OCI-LY1 (cell line): ENCODE measurements at regions not wholly inside any gene's neighbourhood (a gene's known extent, or its start where the extent isn't known, plus 50 kb on each side); places are given as distances from the start of the nearest gene placed in this dataset.
"Not testable (repeated sequence)": the region's sequence is repeated elsewhere in the genome, so short reads cannot be mapped to it uniquely, and the experiment has no call there.

Experiments
- H2AFZ ChIP-seq: fragments of 200-600 bp; sonication (generic), shearing (Covaris generic); 2 replicates; pipeline ENCODE4 v1.6.0; 2014; ENCODE audit warnings: antibody characterized with exemption, mild to moderate bottlenecking, low read length
- H3F3A ChIP-seq: fragments of 200-600 bp; sonication (generic), shearing (Covaris generic); 2 replicates; pipeline ENCODE4 v1.6.0; 2014; ENCODE audit warnings: mild to moderate bottlenecking, antibody characterized with exemption, low read length, moderate library complexity; ENCODE audit not compliant: insufficient read depth
- H3K27ac ChIP-seq: fragments of 200-600 bp; sonication (generic); 2 replicates; pipeline ENCODE4 v1.5.1; 2014; ENCODE audit warnings: low read length, mixed run types, mild to moderate bottlenecking, low read depth; ENCODE audit not compliant: poor library complexity, severe bottlenecking
- H3K27me3 ChIP-seq: fragments of 200-600 bp; sonication (generic); 2 replicates; pipeline ENCODE4 v1.6.0; 2014; ENCODE audit warnings: antibody characterized with exemption, mild to moderate bottlenecking, low read length, moderate library complexity; ENCODE audit not compliant: insufficient read depth
- H3K36me3 ChIP-seq: fragments of 200-600 bp; sonication (generic); 2 replicates; pipeline ENCODE4 v1.6.1; 2014; ENCODE audit warnings: mild to moderate bottlenecking, antibody characterized with exemption, low read length, moderate library complexity, mixed read lengths; ENCODE audit not compliant: insufficient read depth
- H3K4me1 ChIP-seq: fragments of 200-600 bp; sonication (generic); 2 replicates; pipeline ENCODE4 v1.5.1; 2014; ENCODE audit warnings: mild to moderate bottlenecking, low read length, moderate library complexity; ENCODE audit not compliant: insufficient read depth, severe bottlenecking
- H3K4me2 ChIP-seq: fragments of 200-600 bp; sonication (generic), shearing (Covaris generic); 2 replicates; pipeline ENCODE4 v1.6.1; 2014; ENCODE audit warnings: low read length
- H3K4me3 ChIP-seq: fragments of 200-600 bp; sonication (generic); 2 replicates; pipeline ENCODE4 v1.5.1; 2014; ENCODE audit warnings: low read length, low read depth, mild to moderate bottlenecking, mixed read lengths; ENCODE audit not compliant: poor library complexity, severe bottlenecking
- H3K79me2 ChIP-seq: fragments of 200-600 bp; shearing (Covaris generic); 2 replicates; pipeline ENCODE4 v1.6.1; 2016; ENCODE audit warnings: mixed run types, low read length, mixed read lengths; ENCODE audit not compliant: insufficient read depth
- H3K9ac ChIP-seq: fragments of 200-600 bp; sonication (generic), shearing (Covaris generic); 2 replicates; pipeline ENCODE4 v1.6.1; 2014; ENCODE audit warnings: mild to moderate bottlenecking, low read length, mixed read lengths
- H3K9me2 ChIP-seq: fragments of 200-600 bp; sonication (generic), shearing (Covaris generic); 2 replicates; pipeline ENCODE4 v1.6.1; 2014; ENCODE audit warnings: low read depth, mild to moderate bottlenecking, low read length, mixed read lengths
- H3K9me3 ChIP-seq: fragments of 200-600 bp; shearing (Covaris generic); 2 replicates; pipeline ENCODE4 v1.6.1; 2014; ENCODE audit warnings: low read length, mixed read lengths
- H4K20me1 ChIP-seq: fragments of 200-600 bp; sonication (generic), shearing (Covaris generic); 2 replicates; pipeline ENCODE4 v1.6.0; 2016; ENCODE audit warnings: mild to moderate bottlenecking, low read length; ENCODE audit not compliant: insufficient read depth
- EZH2 ChIP-seq: fragments of 200-600 bp; sonication (generic), shearing (Covaris generic); IDR thresholded peaks from 2 replicates; pipeline ENCODE4 v1.8.0; 2017; ENCODE audit warnings: borderline replicate concordance, mixed run types, mild to moderate bottlenecking, antibody characterized with exemption, low read length, moderate library complexity, mixed read lengths
- TF ChIP-seq, protein P1 (sequence below): fragments of 200-600 bp; sonication (generic), shearing (Covaris generic); IDR thresholded peaks from 2 replicates; pipeline ENCODE4 v1.5.1; 2017; ENCODE audit warnings: mild to moderate bottlenecking, antibody characterized with exemption, low read length, moderate library complexity, mixed read lengths

DNA sequence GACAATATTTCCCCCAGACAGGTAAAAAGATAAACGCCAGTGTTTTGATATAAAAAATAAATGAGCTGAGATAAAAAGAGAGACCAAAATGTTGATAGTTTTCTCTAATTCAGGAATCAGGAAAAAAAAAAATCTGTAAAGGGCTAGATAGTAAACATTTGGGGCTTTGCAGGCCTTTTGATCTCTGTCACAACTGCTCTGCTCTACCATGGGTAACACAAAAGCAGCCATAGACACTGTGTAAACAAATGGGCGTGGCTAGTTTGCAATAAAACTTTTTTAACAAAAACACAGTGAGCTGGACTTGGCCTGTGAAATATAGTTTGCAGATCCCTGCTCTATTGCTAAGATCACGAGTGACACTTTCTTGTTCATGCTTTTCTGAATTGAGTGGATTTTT is 219.1 kb upstream of the STXBP5 start:
- Histone ChIP-seq H4K20me1 (no peaks in the 10 kb centered on the region), H3K4me1 (no peaks in the 10 kb centered on the region), H3K4me3 (no peak overlapping the region), H3K9ac (no peak overlapping the region), H3K27ac (no peak overlapping the region), H3K79me2 (no peaks in the 10 kb centered on the region), H3K9me2 (no peaks in the 10 kb centered on the region), H3K36me3 (no peaks in the 10 kb centered on the region), H3K9me3 (no peaks in the 10 kb centered on the region), H3K4me2 (no peak overlapping the region), H3K27me3 (no peaks in the 10 kb centered on the region), H3F3A (no peaks in the 10 kb centered on the region), H2AFZ (no peak overlapping the region)
- no peak for TF ChIP-seq EZH2
- TF ChIP-seq, protein P1, sequence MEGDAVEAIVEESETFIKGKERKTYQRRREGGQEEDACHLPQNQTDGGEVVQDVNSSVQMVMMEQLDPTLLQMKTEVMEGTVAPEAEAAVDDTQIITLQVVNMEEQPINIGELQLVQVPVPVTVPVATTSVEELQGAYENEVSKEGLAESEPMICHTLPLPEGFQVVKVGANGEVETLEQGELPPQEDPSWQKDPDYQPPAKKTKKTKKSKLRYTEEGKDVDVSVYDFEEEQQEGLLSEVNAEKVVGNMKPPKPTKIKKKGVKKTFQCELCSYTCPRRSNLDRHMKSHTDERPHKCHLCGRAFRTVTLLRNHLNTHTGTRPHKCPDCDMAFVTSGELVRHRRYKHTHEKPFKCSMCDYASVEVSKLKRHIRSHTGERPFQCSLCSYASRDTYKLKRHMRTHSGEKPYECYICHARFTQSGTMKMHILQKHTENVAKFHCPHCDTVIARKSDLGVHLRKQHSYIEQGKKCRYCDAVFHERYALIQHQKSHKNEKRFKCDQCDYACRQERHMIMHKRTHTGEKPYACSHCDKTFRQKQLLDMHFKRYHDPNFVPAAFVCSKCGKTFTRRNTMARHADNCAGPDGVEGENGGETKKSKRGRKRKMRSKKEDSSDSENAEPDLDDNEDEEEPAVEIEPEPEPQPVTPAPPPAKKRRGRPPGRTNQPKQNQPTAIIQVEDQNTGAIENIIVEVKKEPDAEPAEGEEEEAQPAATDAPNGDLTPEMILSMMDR, result no peak

DNA sequence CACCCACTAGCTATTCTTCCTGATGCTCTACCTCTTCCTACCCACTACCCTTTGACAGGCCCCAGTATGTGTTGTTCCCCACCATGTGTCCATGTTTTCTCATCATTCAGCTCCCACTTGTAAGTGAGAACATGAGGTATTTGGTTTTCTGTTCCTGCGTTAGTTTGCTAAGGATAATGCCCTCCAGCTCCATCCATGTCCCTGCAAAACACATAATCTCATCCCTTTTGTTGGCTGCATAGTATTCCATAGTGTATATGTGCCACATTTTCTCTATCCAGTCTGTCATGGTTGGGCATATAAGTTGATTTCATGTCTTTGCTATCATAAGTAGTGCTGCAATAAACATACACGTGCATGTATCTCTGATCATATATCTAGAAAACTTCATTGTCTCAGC is 218.3 kb upstream of the STXBP5 start:
- Histone ChIP-seq H4K20me1 (no peaks in the 10 kb centered on the region), H3K9ac (no peak overlapping the region), H3K27me3 (no peaks in the 10 kb centered on the region), H3K4me1 (no peaks in the 10 kb centered on the region), H3K27ac (no peak overlapping the region), H3K36me3 (no peaks in the 10 kb centered on the region), H3K9me3 (no peaks in the 10 kb centered on the region), H3K9me2 (no peaks in the 10 kb centered on the region), H3K4me3 (no peak overlapping the region), H3K4me2 (no peak overlapping the region), H3K79me2 (no peaks in the 10 kb centered on the region), H3F3A (no peaks in the 10 kb centered on the region), H2AFZ (no peak overlapping the region)
- TF ChIP-seq EZH2, result no peak
- TF ChIP-seq, protein P1, result no peak

DNA sequence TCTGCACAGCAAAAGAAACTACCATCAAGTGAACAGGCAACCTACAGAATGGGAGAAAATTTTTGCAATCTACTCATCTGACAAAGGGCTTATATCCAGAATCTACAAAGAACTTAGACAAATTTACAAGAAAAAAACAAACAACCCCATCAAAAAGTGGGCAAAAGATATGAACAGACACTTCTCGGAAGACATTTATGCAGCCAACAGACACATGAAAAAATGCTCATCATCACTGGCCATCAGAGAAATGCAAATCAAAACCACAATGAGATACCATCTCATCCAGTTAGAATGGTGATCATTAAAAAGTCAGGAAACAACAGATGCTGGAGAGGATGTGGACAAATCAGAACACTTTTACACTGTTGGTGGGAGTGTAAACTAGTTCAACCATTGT is 216.3 kb upstream of the STXBP5 start:
- not testable (repeated sequence) for H3K9ac ChIP-seq, H3K27ac ChIP-seq, H3K36me3 ChIP-seq, H3K9me3 ChIP-seq, H3F3A ChIP-seq, H3K4me2 ChIP-seq, H3K27me3 ChIP-seq, H3K79me2 ChIP-seq, H4K20me1 ChIP-seq, H2AFZ ChIP-seq, H3K9me2 ChIP-seq, H3K4me3 ChIP-seq, H3K4me1 ChIP-seq

DNA sequence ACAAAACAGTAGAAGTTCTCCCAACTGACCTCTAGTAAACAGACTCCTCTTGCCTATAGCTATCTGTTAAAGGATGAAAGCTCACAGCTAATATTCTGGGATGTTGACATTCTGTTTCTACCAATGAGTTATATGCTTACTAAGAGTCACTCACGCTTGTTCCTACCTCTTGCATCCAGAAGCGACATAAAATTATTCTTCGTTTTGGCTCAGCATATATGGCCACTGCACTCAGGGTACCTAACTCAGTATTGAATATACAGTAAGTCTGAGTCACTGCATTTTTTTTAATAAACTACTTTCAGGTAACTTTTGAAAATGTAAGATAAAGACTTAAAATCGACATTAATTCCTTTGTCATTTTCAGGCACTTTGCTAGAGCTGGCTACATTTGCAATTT is 214.4 kb upstream of the STXBP5 start:
- Histone ChIP-seq H2AFZ (no peak overlapping the region), H3K9ac (no peak overlapping the region), H4K20me1 (no peaks in the 10 kb centered on the region), H3K9me3 (no peaks in the 10 kb centered on the region), H3K4me3 (no peak overlapping the region), H3K9me2 (no peaks in the 10 kb centered on the region), H3K27ac (no peak overlapping the region), H3K27me3 (no peaks in the 10 kb centered on the region), H3K4me2 (no peak overlapping the region), H3K36me3 (no peaks in the 10 kb centered on the region), H3K4me1 (no peaks in the 10 kb centered on the region), H3K79me2 (no peaks in the 10 kb centered on the region), H3F3A (no peaks in the 10 kb centered on the region)
- TF ChIP-seq, protein P1, result no peak
- TF ChIP-seq EZH2, result no peak
